Suppressor macrophage treated with lipopolysaccharide for 1 hour (primary cell): ENCODE measurements at regions not wholly inside any gene's neighbourhood (a gene's known extent, or its start where the extent isn't known, plus 50 kb on each side); places are given as distances from the start of the nearest gene placed in this dataset.
"Not testable (repeated sequence)": the region's sequence is repeated elsewhere in the genome, so short reads cannot be mapped to it uniquely, and the experiment has no call there.

Experiments used
- DNase-seq, 3 donors: peaks; one replicate each; pipeline ENCODE4 v3.0.0-alpha.2; 2020 to 2022

DNA sequence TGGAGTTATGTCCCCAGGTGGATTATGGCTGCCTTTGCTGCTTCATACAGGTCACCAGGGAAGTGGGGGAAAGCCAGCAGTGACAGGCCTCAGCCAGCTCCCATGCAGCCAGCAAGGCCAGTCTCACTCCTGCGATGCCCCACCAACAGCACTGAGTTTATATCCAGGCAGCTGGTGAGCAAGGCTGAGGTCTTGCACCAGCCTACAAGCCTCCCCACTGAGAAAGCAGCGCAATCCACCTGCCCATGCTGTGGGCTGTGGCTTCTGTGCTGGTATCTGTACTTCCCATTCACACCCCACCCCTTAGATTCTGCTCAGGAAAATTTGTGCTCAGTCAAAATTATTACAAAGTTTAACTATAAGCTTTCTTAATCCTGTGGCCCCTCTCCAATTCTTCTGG is 153.5 kb downstream of the HHIP start:
- DNase-seq, result no peak

DNA sequence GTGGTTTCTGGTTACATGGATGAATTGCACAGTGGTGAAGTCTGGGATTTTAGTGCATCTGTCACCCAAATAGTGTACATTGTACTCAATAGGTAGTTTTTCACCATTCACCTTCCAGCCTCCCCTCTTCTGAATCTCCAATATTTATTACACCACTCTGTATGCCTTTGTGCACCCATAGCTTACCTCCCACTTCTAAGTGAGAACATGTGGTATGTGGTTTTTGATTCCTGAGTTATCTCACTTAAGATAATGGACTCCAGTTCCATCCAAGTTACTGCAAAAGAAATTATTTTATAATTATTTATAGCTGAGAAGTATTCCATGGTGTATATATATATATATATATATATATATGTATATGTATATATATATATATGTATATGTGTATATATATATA is 155.8 kb downstream of the HHIP start:
- no peak for DNase-seq

DNA sequence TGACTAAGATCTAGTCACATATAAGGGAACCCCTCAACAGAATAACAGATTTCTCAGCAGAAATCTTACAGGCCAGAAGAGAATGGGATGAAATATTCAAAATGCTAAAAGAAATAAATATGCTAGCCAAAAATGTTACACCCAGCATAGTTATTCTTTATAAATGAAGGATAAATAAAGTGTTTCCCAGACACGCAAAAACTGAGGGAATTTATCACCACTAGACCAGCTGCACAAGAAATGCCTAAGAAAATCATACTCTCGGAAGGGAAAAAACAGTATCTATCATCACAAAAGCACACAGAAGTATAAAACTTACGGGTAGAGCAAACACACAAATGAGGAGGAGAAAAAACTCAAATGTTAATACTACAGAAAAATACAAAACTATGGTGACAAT is 162.1 kb downstream of the HHIP start:
- no peak for DNase-seq

DNA sequence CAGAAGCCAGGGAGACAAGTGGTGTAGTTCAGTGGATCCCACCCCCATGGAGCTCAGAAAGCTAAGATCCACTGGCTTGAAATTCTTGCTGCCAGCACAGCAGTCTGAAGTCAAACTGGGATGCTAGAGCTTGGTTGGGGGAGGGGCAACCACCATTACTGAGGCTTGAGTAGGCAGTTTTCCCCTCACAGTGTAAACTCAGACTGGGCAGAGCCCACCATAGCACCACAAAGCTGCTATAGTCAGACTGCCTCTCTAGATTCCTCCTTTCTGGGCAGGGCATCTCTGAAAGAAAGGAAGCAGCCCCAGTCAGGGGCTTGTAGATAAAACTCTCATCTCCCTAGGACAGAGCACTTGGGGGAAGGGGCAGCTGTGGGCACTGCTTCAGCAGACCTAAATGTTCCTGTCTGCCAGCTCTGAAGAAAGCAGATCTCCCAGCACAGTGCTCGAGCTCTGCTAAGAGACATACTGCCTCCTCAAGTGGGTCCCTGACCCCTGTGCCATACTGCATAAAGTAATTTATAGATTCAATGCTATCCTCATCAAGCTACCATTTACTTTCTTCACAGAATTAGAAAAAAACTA is 163.2 kb downstream of the HHIP start:
- no peak for DNase-seq

DNA sequence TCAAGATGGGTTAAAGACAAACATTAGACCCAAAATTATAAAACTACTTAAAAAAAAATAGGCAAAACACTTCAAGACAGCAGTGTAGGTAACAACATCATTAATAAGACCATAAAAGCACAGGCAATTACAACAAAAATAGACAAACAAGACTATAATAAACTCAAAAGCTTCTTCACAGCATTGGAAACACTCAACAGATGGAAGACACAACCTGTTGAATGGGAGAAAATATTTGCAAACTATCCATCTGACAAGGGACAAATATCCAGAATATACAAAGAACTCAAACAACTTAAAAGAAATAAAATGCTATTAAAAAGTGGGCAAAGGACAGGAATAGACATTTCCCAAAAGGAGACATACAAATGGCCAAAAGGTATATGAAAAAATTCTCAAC is 170.7 kb downstream of the HHIP start:
- DNase-seq, result no peak

DNA sequence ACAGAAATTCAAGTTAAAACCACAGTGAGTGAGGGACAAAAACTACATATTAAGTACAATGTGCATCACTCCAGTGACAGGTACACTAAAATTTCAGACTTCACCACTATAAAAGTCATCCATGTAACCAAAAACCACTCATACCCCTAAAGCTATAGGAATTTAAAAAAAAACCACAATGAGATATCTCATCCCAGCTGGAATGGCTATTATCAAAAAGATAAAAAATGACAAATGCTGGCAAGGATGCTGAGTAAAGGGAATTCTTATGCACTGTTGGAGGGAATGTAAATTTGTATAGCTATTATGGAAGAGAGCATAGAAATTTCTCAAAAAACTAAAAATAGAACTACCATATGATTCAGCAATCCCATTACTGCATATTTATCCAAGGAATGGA is 171.1 kb downstream of the HHIP start:
- no peak for DNase-seq

DNA sequence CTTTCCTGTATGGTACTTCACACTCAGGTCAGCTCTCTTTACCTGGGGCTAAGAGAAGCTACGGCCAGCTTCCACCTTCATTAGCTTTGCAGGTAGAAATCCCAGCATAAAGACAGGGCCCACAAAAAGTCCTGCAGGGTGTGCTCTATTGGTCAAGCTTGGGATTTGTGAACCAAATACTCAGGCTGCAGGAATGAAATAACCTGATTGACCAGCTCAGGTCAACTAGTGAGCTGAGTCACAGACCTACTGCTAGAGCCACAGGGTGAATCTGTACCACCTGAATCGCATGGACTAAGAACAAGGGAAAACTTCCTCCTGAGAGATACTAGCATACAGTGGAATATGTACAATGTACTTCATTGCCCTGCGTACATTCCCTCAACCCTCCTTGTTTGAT is 172.2 kb downstream of the HHIP start:
- no peak for DNase-seq

DNA sequence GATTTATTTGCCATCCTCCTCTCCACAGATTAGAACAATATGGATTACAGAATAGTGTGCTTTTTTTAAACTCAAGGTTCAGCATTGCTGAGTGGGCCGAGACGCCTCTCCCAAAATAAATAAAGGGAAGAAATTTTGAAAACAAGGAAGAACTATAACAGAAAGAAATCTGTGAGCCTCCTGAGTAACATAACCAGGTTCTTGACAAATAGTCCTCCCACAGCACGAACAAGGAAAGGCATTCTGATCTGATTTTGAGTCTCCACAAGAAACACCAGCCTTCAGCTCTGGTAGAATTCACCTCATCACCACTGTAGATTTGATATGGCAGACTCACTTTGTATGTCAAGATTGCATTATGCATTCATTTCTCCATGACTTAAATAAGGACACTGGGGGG is 173.6 kb downstream of the HHIP start:
- DNase-seq, result no peak

DNA sequence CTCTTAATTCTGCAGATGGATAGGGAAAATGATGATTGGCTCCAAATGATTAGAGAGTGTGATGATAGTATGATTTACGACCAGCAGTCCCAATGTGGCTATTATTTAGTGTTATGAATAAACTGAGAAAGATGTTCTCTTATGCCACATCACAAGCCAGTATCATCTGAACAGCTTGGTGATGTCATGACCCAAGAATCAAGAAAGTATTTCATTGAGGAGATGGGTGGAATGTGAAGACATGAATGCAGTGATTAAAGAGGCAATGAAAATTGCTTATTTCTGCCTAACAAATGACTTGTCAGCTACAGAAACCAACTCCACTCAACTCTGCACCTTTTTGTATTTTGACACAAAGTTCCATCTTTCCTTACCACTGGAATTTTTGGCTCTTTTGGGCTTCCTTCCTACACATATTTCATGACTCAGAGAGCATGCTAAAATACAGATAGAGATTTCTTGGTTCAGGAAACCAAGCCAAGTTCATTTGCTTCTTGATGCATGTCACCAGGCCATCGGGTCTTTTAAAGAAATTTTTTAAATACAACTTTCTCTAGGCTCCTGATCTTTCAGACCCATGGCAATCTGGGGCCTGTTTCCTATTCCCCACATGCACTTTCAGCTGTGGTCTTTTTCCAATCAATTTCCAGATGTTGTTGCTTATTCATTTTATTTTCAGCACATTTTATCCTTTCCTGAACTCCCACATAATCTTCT is 174.2 kb downstream of the HHIP start:
- no peak for DNase-seq

DNA sequence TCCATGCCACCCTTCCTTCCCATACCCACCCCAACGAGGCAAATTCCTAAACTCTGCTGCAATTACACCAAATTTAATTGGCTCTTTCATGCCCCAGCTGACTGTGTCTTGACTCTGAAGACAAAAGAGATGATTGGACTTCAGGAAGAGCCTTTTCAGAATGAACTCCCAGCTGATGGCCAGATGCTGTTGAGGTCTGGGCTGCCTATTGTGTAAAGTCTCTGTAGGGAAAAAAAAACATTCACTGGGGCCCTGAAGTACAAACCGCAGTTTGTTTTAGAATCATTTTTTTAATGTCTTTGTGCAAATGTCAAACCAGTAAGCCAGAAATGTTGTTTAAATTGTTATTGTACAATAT is 174.8 kb downstream of the HHIP start:
- DNase-seq, result no peak

DNA sequence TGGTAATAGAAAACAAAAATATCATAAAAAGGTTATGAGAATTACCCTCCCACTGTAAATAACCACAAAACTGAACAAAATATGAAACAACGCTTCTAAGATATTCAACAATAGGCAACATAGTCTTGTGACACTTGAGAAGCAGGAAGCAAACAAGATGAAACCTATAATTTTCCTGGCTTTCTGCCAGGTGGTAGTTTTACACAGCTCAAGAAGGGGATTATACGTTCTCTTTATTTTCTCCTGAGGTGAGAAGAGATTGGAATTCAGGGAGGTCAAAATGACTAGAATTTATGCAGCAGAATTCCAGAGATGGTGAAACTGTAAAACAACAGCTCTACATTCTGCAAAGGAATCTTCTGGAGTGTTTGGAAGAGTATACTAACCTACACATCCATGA is 186.0 kb downstream of the HHIP start:
- DNase-seq, result peak in 1 of 3 donors; percentile 18

DNA sequence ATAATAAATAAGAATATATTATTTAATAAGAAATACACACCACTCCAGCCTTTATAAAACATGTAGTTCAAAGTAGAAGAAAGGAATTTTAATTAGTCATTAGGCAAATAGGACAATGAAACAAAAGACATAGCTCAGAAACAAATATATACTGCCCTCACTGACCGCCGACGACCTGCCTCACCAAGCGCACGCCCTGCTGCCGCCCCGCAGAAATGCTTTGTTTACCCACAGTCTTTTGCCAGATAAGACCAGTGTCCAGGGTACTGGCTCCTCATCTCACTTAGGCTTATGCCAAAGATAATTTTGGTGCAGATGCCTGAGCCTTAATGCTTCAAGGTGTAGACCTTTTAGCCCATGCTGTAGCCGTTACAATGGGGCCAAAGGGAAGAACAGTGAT is 199.5 kb downstream of the HHIP start:
- no peak for DNase-seq

DNA sequence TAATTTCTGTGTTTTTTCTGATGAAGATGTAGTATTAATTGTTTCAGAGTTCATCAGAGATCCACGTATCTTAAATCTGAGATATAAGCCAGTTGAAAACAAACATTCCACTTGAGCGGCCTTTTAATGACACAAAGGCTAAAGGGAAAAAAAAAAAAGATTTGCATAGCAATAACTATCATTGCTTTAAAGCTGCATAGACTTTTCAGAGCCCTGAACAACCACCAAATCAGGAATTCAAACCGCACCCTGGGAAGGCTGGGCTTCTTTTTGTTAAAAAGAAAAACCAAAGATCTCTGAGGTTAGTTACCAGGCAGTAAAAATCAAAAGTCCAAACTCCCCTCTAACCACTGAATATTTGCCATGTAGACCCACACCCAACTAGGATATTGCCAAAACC is 206.0 kb downstream of the HHIP start:
- no peak for DNase-seq

DNA sequence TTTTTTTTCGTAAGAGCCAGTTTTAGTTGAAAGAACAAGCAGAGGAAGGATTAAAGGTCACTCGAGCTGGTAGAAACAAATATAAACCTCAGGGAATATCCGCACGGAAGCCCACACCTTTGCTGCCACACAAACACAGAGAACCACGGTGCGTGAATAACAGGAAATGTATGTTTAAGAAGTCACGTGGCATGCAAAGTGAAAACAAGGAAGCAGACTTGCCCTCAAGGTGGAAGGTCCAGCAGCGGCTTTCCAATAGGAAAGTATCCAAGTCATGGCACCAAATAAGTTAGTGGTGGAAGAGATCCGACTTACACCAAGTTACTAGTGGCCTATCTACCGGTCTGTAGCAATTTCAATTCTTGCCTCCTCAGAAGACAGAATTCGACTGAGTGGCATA is 215.5 kb downstream of the HHIP start:
- no peak for DNase-seq

DNA sequence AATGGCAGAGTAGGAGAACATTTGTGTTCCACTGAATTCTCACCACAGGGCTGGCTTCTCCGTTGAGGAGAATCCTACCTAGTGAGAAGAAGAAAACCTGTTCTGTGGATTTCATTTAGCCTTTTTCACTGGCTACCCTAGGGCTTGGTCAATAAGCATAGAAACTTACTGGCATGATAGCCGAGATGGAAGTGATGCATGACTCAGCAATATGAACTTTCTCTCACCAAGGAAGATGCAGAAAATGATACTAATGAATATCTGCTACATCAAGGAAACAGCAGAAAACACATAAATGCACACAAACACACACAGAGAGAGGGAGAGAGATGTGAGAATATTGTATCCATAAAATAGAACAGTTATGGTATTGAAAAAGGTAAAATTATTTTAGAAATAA is 216.3 kb downstream of the HHIP start:
- no peak for DNase-seq

DNA sequence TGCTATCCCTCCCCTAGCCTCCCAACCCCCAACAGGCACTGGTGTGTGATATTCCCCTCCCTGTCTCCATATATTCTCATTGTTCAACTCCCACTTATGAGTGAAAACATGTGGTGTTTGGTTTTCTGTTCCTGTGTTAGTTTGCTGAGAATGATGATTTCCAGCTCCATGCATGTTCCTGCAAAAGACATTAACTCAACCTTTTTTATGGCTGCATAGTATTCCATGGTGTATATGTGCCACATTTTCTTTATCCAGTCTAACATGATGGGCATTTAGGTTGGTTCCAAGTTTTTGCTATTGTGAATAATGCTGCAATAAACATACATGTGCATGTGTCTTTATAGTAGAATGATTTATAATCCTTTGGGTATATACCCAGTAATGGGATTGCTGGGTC is 218.9 kb downstream of the HHIP start:
- DNase-seq, result not testable (repeated sequence)

DNA sequence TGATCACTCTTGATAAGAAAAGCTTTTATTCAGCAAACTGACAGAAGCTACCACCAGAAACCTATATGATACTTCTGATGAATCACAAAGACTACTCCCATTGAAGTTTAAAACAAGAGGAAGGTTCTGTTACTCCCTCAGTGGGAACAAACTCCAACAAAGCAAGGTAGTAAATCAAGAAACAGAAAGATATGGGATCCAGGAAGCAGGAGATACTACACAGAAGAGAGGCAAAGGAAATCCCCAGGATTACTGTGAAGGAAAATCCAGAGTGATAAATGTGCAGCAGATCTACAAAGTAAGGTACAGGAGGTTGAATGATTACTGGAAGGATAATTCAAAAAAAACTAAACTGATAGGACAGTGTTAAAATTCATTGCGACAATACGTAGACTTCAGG is 222.4 kb downstream of the HHIP start:
- no peak for DNase-seq

DNA sequence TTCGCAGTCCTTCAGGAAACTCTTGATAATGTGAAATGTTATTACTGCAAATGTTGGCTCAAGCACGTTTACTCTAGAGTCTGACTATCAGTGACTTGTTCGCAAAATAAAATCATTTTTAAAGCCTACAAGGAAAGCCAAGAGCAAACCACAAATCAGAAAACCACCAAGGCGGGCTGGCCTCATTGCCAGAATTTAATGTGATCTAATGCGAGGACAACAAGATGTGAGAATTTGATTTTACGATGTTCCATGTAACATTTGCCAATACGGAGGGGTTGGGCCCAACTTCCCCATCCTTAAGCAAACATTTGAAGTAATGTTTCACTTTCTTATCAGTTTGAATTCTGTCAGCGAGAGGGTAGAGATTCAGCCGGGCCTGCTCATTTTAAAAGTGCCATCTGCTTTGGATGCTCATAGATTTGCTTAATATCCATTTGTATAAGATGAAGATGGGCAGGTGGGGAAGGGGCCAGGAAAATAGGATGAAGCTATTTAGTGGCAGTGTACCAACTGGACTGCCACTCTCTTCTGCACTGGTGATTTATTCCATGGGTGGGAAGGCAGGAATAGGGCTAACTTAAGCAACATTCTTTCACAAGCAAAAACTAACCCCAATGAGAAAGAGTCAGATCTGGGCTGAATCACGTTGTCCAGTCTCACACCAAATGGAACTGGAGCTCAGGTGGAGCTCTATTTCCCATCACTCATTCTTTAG is 225.3 kb downstream of the ANAPC10 start:
- no peak for DNase-seq

DNA sequence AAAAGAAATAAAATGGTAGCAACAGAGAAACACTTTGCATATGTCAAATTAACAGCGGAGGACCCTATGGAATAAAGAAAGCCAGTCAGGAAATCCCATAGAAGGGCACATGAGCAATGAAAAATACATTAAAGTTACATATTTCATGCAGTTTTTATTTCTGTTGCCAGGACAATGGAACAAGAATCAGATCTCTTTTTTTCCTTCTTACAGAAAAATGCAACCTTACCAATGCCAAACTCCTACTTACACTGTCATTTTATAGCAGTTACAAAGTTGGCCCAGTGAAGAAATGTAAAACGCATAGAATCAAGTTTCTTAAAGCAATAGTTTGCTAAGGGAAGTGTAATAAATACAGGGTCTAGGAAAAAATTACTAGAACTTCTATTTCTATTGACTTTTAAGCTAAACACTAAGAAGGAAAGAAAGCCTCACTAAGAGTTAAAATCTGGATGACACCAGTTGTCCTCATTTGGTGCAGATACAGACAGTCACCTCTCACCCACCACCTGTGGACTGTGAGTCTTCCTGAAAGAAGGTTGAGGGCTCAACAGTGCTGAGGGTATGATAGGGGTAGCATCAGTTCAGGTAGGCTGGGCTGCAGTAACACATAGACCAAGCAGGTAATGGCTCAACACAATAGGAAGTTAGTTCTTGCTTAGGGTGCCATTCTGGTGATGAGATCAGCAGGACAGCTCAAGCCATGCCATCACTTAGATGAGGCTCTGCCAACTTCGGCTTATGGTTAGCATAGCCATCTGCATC is 224.6 kb downstream of the ANAPC10 start:
- no peak for DNase-seq

DNA sequence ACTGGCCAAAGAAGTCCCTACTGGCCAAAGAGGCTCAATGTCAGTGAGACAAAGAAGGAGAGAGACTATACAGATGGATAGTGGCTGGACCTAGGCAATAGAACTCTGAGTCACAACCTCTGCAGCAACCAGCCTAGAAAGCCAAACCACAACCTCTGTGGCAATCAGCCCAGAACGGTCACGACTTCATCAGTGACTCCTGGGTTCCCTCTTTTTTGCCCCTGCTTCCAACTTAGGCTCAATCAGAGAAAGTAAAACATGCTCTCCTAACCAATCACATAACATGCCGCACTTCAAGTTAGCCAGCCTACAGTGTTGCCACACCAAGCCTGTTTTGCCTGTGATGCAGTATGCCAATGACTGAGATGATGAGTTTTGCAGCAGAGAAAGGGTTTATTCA is 203.4 kb downstream of the ANAPC10 start:
- peak; percentile 46 to 56 (median 55) for DNase-seq

DNA sequence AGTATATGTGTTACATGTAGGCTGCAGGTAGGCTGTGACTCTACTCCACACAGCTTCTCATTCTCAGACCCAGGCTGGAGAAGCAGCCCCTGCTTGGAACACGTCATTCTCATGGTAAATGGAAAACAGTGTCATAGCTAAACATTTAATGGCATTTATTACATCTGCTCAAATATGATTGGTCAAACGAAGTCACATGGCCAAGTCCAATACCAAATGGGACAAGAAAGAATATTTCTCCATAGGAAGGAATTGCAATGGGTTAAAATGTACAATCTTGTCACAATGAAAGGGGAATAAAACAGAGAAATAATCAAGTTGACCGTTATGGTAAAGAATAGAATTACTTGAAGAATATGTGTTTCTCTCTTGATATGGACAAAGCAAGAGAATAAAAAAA is 198.6 kb downstream of the ANAPC10 start:
- DNase-seq, result no peak

DNA sequence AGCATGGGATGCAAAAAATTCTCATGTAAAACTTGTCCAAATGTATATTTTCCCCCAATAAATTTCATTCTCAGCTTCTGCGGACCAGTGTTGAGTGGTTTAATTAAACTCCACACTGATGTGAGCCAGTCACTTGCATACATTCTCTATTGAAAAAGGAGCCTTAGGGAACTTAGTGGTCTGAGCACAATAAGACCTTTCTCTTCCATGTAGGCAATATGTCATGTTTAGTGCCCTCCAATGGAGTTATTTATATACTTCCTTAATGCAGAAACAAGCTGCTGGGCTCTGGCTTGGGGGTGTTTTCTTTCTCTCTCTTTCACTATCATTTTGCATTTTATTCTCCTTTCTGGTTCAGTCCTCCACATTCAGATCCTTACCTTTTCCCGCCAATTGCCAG is 196.9 kb downstream of the ANAPC10 start:
- no peak for DNase-seq

DNA sequence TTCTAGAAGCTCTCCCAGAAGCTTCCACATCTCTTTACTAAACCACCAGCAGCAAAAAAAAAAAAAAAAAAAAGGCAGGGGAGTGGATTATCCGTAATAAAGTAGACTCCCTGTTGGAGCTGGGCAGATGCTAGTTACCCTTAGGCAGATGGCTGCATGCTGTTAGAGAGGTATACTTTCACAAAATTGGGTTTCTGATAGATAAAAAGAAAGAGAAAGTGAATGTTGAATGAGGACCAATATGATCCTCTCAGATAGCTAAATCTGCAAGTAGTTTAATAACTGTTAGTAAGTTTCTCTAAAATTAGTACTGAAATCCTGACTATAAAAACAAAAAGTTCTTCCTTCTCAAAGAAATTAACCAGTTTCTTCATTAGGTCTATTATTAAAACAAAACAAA is 195.4 kb downstream of the ANAPC10 start:
- no peak for DNase-seq
